SHP77 (cell line): ENCODE measurements at regions not wholly inside any gene's neighbourhood (a gene's known extent, or its start where the extent isn't known, plus 50 kb on each side); places are given as distances from the start of the nearest gene placed in this dataset.

Experiments
- DNase-seq, 2 experiments: peaks; one replicate each; lab custom pipeline; 2025; lab: John Stamatoyannopoulos, UW

- no peak for DNase-seq
Measured at GRCh38 chr1:37281354-37281753, 193.0 kb upstream of the ZC3H12A start.

- no peak for DNase-seq
Measured at GRCh38 chr1:37282764-37283163, 191.6 kb upstream of the ZC3H12A start.

GRCh38 chr1:37284053-37284452, 190.3 kb upstream of the ZC3H12A start:
- DNase-seq = no peak

DNA sequence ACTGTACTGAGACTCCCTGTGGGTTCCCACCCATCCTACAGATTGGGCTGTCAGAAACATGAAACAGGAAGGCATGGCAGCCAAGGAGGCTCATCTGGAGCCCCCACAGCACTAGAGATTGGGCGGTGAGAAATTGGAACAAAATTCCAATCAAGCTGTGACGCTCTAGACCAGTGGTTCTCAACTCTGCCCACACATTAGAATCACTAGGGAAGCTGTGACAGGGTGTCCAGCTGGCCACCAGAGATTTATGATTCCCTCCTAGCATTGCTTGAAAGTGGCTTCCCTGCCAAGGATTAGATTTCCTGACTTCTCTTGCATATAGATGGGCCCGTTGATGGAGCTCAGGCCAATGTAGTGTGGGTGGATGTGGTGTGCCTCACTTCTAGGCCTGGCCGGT, 187.5 kb upstream of the ZC3H12A start:
- DNase-seq = no peak

DNA sequence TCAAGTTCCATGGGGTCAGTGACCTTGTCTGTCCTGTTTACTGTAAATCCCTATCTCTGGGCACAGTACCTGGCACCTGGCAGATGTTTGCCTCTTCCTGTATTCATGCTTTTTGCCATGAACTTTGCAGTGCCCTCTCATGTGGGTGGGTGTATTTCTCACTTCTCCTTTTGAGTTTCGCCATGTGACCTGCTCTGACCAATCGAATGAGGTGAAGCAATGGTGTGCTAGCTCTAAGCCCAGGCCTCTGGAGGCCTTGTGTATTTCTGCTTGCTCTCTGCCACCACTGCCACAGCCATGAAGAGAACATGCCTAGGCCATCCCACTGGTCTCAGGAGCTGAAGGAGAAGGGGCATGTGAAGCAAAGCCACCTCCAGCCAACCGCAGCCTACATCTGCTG, 185.5 kb upstream of the ZC3H12A start:
- no peak for DNase-seq

- DNase-seq = no peak
Measured at GRCh38 chr1:37290718-37291117, 183.7 kb upstream of the ZC3H12A start.

DNA sequence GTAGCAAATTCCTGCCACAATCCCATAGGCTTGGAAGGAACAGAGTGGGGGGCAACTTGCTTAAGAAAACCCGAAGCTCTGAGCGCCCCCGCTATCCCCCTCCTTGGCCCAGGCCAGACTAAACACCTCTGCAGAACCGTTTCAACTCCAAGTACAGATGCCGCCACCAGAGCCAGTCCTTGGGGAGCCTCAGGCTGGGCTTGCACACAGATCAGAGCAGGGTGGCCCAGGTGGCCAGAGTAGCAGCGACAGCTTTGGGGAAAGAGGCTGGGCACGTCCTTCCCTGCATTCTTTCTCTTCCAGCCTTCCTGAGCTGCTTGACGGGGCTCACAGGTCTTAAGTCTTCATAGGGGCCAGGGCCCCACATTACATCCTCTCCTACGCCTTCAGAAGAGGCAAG, 181.6 kb upstream of the ZC3H12A start:
- no peak for DNase-seq

GRCh38 chr1:37294096-37294495, 180.3 kb upstream of the ZC3H12A start:
- DNase-seq = no peak

GRCh38 chr1:37294529-37294928, 179.9 kb upstream of the ZC3H12A start:
- DNase-seq = no peak

DNA sequence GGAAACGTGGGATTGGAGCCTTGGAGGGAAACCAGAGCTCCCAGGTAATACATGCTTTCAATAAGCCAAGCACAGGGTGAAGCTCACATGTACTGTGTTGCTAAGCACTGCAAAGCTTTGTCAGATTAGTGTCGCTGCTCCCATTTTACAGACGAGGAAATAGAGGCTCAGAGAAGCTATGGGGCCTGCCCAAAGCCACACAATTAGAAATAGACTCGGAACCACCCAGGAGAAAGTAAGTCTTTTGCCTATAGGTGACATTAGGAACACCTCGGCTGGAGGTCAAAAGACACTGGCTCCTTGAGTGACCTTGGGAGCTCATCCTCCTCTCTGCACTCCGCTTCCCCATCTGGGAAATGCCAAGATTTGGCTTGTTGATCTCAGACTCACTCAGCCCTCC, 175.6 kb upstream of the ZC3H12A start:
- no peak for DNase-seq

- DNase-seq = no peak
Measured at GRCh38 chr1:37299216-37299615, 175.2 kb upstream of the ZC3H12A start.

DNA sequence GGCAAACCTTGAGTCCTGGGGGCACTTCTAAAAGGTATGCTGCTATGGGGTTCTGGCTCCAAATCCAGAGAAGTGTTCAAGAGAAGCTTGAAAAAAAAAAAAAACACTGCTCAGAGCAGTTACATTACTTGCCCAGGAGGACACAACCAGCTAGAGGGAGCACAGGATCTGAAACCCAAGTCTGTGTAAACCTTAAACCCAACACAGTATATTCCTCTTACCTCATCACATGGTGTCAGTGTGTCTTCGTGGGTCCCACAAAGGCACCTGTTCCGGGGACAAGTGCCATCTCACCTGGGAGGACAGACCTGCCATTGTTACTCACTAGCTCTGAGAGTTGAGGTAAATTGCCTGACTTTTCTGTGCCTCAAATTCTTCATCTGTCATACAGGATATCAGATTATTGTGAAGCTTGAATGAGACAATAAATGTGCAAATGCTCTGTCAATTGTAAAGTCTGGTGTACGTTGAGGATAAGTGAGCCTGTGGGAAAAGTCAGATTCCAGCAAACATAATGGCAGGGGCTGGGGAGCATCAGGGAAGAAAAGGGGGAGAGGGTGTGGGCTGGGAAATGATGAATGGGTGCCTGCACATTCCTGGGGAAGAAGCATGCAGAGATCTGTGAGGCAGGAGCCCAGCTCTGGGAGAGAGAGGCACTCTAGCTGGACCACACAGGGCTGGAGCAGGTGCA, 170.4 kb upstream of the ZC3H12A start:
- no peak for DNase-seq

- DNase-seq = no peak
Measured at GRCh38 chr1:37305108-37305507, 169.3 kb upstream of the ZC3H12A start.

DNA sequence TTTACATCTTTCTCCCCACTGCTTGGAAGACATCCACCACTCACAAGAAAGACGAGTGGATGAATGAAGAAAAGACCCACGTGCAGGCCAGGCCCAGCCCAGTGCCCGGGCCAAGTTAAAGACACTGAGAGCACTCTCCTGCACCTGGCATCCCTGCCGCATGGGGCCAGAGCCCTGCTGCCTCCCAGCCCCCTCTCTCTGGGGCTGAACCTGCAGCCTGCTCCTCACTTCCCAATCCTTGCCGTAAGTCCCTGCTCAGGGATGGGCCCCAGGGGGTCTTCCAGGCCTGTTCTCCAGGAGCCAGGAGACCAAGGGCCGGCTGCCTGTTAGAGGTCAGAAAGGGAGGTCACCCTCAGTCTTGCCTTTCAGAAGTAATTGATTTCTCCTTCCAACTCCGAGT, 168.5 kb upstream of the ZC3H12A start:
- DNase-seq = peak in 1 of 2 experiments; percentile 26

- DNase-seq = no peak
Measured at GRCh38 chr1:37306461-37306860, 167.9 kb upstream of the ZC3H12A start.

GRCh38 chr1:37306871-37307270, 167.5 kb upstream of the ZC3H12A start:
- no peak for DNase-seq

- DNase-seq = no peak
Measured at GRCh38 chr1:37308031-37308960, 166.1 kb upstream of the ZC3H12A start.

- DNase-seq = no peak
Measured at GRCh38 chr1:37309574-37309973, 164.8 kb upstream of the ZC3H12A start.

DNA sequence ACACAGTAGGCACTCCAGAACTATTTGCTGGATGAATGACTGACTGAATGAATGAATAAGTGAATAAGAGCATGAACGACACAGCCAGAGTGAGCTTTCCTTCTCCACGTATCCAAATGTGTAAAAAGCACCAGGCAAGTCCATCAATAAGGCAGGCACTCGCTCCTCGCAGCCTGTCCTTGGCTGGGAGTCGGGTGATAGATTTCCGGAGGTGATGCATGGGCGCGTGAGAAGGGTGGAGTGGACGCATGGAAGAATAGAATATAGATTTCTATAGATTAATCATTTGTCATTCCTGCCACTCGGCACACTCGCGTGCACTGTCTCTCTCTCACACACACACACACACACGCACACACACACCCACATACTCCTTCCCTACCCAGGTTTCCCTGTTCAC, 164.3 kb upstream of the ZC3H12A start:
- DNase-seq = no peak

DNA sequence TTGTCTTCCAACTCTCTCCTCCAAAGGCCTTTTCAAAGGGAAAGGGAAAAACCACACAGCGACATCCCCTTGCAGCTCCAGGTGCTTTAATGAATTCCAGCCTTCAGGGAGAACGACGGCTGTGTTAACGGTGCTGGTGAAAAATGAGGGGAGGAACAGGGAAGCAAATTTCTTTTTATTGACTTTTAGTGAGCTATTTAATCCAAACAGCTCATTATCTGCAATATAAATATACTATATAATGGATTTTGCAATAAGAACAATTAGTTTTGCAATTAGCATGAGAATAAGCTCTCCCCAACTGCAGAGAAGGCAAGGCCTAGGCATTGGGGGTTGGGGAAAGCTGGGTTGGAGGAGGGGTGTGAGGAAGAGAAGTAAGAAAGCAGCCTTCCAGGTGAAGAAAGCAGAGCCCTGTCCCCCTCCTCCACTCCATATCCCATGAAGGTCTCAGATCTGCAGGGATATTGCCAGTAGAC, 159.0 kb upstream of the ZC3H12A start:
- DNase-seq = no peak

DNA sequence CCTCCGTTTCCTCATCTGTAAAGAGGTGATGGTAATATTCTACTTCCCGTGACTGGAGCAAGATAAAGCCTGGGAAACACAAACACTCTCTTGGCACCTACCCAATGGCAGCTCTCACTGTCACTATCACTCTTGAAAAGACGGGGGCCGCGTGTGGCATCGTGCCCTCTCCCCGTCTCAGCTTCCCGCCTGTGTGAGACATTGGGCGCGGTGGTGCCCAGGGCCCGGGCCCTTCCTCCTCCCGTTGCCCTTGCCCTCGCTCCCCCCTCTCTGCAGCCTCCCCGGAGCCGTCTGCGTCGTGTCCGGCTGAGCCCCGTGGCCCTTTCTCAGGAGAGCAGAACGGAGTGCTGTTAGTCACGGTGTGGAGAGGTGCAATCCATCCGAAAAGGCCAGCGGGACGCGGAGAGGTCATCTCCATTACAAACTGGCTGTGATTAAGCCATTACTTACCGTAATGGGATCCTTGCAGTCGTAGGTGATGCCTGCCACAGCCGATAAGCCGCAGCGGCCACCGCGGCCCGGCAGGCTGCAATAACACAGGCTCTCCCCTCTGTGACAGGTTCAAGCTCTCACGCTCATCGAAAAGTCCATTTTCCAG, 156.4 kb upstream of the ZC3H12A start:
- DNase-seq = no peak

- no peak for DNase-seq
Measured at GRCh38 chr1:37318490-37318889, 155.9 kb upstream of the ZC3H12A start.

DNA sequence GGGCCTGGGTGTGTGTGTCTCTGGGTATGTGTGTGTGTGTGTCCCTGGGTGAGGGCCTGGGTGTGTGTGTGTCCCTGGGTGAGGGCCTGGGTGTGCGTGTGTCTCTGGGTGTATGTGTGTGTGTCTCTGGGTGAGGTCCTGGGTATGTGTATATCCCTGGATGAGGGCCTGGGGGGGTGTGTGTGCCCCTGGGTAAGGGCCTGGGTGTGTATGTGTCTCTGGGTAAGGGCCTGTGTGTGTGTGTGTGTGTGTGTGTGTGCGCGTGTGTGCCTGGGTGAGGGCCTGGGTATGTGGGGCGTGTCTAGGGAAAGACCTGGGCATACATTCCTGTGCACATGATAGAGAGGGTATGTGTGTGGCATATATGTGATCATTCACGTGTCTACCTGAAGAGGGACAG, 155.1 kb upstream of the ZC3H12A start:
- no peak for DNase-seq
